ENCODE measurements at regions not wholly inside any gene's neighbourhood (a gene's known extent, or its start where the extent isn't known, plus 50 kb on each side); places are given as distances from the start of the nearest gene placed in this dataset.

GRCh38 chr12:45535610-45536180 is 193.8 kb upstream of the ARID2 start:
- TF ChIP-seq POLR2AphosphoS5 (IDR thresholded peaks at IDR 0.05; ENCODE audit: low read depth) (no peak), REST (IDR thresholded peaks at IDR 0.05; ENCODE audit: insufficient replicate concordance, low read depth) (no peak), CTCF (IDR thresholded peaks at IDR 0.05; ENCODE audit: insufficient read depth, low read length) (no peak), GABPA (IDR thresholded peaks at IDR 0.05; ENCODE audit: low read depth) (no peak)

All from HL-60 (cell line).